HG02588 (cell line): ENCODE measurements at regions not wholly inside any gene's neighbourhood (a gene's known extent, or its start where the extent isn't known, plus 50 kb on each side); places are given as distances from the start of the nearest gene placed in this dataset.
"Not testable (repeated sequence)": the region's sequence is repeated elsewhere in the genome, so short reads cannot be mapped to it uniquely, and the experiment has no call there.

Source experiments
- ATAC-seq: cut with Tn5 transposase; IDR thresholded peaks from one replicate; pipeline ENCODE4 v1.9.1; 2021; ENCODE audit warnings: mild to moderate bottlenecking, moderate library complexity; ENCODE audit not compliant: unreplicated experiment

DNA sequence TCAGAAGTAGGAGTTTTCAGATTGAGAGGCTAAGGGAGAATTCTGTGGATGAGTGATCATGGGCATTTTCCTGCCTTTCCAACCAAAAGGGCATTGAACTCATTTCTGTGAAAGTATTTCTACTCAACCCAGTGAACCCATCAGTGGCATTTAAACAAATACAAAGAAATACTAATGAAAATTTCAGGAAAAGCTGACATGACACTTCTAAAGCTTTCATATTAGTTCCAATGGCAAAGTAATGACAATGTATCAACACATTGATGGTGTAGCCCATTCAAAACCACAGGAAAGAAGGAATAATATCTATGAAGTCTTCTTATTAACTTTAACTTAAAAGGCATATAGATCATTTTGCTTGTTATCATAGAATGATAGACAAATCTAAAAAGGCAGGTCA, 183.5 kb upstream of the ANXA10 start:
- ATAC-seq: no peak

DNA sequence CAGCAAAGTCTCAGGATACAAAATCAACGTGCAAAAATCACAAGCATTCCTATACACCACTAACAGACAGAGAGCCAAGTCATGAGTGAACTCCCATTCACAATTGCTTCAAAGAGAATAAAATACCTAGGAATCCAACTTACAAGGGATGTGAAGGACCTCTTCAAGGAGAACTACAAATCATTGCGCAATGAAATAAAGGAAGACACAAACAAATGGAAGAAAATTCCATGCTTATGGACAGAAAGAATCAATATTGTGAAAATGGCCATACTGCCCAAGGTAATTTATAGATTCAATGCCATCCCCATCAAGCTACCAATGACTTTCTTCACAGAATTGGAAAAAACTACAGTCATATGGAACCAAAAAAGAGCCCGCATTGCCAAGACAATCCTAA, 179.8 kb upstream of the ANXA10 start:
- ATAC-seq: not testable (repeated sequence)

DNA sequence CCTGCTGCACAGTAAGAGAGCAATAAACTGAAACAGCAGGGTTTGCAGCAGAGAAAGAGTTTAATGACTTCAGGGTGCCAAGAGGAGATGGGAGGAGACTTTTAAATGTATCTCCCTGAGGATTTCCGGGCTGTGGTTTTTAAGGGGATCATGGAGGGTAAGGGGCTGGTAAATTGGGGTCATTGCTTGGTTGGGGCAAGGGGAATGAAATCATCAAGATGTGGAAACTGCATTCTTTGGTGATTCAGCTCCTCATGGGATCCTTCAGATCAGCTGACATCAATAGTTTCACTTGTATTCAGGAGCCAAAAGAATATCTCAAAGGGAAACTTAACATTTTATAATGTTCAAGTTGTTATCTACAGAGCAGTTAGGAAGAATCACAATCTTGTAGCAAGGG, 174.3 kb upstream of the ANXA10 start:
- ATAC-seq: no peak

DNA sequence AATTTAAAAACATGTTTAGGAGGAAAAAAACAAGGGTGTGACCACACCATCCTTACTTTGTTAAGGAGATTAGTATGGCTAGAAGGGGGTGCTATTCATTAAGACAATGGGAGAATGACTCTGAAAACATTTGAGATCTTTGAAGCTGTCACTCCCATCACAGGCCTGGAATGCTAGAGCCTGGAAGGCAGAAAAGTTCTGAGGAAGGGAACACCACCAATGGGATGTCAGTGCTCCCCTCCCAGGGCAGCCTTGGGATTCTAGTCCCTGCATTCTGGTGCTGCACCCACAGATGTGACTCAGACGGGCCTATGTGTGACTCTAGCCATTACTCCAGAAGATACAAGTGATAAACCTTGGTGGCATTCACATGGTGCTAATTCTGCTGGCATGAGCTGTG, 162.2 kb upstream of the ANXA10 start:
- no peak for ATAC-seq

DNA sequence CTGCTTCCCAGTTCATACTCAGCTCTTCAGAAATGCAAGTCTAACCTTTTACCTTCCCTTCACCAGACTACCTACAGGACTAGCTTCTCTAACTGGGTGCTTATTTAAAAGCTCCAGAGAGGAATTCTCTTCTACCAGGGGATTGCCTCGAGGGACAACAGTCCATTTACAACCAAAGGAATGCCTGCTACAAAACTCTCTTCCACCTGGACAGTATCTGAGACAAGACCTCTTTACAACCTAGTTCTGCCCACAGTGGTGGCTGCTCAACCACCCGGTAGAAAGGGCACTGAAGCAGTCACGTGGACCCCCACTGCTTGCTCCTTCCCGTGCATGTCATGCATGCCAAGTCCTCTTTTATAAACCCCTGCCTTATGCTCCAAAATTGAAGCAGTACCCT, 158.1 kb upstream of the ANXA10 start:
- no peak for ATAC-seq

DNA sequence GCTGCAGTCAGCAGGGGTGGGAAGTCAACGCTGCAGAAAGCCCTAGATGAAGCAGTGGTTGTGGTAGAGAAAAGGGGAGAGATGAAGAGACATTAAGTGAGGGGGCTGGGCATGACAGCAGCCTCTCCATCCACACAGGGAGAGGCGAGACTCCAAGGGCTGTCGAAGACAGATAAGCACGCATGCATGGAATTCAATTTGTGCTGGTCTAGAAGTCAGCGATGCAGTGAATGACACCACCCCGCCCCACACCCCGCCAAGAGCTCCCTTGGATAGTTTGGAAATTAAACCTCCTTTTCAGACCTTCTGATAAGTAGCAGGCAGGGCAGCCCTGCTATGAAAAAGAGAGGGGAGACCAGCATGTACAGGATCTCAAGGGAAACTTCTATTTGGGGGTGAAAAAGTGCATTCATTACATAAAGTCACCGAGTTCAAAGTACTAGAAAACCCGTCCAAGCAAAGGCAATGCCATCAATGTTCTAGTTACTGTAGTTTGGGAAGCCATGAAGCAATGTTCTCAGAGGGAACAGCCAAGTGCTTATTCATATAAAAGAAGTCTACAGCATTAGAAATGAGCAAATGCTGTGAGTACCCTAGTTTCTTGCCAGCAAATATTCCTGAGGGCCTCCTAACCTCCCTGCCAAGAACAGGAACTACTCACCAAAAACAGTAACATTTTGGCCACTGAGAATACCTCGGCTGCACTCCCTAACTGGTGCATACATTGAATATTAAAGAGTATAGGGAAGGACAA, 152.3 kb upstream of the ANXA10 start:
- ATAC-seq: no peak

DNA sequence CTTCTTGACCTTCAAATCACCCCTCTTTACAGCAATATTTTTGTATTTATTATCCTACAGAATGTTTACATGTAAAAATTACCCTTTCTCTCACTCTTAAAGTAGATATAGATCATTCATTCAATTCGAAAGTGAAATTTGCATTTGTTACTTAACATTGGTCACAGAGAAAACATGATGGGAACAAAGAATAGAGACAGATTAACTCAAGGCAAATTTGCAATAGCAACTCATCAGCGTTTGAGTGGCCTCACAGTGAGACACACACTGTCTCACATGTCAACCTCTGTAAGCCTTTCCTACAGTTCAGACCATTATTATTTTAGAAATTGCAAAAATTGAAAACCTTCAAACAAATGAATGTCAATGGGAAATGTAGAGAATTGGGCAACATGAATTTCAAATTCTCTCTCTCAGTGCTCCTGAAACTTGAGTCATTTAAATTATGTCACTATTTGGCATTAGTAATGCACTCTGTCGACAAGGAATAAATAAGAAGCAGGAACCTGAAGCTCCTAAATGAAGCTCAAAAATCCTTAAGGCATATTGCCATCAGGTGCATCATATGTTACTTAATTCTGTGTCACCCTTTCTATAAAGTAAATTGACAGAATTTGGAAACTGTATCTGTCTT, 148.3 kb upstream of the ANXA10 start:
- no peak for ATAC-seq

DNA sequence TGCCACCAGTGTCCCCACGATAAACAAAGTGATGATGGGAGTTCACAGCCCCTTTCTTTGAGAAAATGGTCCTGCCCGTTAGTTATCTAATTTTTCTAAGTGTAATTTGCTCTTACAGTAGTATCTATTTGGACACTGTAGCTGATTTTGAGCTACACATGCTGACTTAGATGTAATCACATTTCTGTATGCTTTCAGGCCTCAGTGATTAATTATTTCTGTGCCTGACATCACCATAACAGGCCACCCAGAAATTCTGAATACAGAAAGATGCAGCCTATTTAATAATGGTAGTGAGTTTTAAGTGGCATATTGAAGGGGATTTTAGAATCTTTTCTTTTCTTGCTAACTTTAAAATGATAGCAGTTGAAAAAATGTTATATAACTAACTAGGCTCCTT, 147.6 kb upstream of the ANXA10 start:
- ATAC-seq: no peak

DNA sequence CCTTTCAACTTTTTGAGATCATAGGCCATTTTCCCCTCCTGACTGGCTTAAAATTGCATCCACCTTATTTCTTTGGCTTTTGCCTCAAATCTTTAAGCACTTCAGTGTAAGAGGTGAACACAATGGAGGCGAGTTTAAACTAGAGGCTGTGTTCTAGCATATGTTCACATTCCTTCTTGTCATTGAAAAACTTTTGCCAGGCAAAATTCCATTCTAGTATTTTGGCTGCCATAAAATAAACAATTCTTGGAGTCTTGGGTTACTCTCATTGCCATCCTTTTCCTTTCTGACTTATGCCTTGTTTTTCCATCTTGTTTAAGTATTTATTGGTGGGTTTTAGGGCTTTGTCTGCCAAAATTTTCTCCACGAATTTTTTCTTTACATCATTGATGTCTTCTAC, 137.3 kb upstream of the ANXA10 start:
- no peak for ATAC-seq

DNA sequence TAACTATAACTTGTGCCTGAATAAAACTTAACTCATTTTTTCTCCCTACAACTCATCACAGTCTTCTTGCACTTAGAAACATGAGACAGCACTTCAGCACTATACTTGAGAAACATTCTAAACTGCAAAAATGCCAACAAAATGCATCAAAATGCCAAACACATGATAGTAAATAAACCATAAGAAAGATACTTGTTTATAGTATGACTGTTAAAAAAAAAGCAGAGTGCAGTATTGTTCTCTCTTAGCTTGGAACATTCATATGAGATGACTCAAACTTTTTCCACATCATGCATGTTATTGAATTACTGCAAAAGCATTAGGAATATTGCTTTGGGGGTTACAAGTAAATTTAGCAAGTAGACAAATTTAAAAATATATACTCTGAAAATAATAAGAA, 135.7 kb upstream of the ANXA10 start:
- ATAC-seq: no peak

DNA sequence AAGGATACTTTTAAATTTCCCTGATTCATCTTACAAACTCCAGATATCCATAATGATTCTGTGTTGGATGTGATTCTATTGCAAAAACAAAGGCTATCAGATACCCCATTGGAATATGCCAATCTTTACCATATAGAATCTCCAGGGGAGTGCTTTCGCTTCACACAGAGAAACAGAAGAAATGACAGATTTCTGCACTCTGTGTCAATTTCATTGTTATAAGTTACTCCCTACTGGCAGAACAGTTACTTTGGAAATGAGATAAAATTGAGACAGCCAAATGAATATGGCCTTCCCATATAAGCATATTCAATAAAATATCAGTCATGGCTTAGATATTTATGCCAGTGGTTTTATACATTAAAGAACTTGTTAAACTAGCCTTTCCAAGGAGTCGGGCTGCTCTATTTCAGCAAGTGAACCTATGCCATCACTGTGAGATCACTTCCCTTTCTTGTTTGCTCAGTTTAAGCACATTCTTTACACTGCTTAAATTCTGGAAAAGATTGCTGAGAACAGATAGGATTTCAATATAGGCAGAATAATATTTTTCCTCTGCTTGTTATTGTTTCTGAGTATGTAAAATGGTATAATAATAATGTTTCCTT, 127.5 kb upstream of the ANXA10 start:
- ATAC-seq: no peak

DNA sequence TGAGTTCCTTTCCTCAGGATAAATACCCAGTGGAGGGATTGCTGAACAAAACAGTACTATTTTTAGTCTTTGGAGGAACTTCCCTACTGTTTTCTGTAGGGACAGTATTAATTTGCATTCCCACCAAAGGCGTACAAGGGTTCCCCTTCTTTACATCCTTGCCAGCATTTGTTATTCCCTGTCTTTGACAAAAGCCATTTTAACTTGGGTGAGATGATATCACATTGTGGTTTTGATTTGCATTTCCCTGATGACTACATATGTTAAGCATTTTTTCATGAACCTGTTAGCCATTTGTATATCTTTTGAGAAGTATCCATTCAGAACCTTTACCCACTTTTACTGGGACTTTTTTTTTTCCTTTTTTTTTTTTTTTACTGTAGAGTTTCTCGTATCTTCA, 126.2 kb upstream of the ANXA10 start:
- ATAC-seq: no peak

DNA sequence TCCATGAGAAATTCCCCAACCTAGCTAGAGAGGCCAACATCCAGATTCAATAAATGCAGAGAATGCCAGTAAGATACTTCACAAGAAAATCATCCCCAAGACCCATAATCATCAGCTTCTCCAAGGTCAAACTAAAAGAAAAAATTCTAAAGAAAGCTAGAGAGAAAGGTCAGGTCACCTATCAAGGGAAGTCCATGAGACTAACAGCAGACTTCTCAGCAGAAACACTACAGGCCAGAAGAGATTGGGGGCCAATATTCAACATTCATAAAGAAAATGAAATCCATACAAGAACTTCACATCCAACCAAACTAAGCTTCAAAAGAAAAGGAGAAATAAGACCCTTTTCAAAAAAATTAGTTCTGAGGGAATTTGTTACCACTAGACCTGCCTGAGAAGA, 118.8 kb upstream of the ANXA10 start:
- ATAC-seq: no peak

DNA sequence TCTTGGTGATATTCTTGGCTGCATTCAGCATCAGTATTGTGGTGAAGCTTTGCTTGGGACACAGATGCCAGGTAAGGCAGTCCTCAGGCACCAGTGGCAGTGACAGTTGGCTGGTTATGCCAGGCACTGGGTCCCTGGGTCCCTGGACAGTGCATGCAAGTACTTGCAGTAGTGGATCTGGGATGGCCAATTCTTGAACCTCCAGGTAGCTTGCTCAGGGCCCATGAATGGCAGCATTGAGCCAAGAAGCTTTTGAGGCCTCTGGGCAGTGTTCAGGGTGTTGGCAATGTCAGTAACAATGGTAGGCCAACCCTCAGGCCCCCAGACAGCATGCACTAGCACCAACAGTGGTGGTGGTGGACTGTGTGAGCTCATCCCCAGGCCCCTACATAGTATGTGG, 106.8 kb upstream of the ANXA10 start:
- ATAC-seq: no peak

DNA sequence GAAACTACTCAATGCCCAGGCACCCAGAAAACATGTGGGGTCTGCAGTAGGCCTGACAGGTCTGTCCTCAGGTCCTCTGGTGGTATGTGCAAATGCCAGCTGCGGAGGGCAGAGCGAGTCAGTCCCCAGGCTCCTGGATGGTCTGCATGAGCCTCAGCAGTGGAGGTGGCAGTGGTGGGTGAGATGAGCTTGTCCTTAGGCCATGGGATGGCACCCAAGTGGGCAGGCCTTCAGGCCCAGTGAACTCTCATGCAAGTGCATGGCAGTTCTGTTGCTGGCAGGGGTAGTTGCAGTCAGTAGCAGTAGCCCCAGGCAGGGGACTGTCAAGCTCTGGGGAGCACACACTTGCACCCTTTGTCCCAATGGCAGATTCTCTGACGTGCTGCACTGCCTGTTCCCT, 106.3 kb upstream of the ANXA10 start:
- no peak for ATAC-seq

DNA sequence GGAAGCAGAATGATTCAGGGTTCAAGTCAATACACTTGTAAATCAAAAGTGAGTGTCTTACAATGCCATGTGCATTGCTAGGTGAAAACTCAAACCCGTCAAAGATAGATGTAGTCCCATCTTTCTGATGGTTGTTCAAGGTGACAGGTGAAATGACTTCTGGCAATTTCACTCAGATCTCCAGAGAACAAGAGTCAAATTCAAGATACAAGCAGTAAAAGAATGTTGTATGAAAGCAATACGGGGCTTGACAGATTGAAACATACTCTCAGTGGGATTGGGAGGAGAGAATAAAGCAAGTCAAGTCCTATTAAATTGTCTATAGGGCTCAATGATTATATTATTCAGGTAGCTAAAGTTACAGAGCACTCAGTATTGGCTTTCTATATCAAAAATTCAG, 105.1 kb upstream of the ANXA10 start:
- no peak for ATAC-seq

DNA sequence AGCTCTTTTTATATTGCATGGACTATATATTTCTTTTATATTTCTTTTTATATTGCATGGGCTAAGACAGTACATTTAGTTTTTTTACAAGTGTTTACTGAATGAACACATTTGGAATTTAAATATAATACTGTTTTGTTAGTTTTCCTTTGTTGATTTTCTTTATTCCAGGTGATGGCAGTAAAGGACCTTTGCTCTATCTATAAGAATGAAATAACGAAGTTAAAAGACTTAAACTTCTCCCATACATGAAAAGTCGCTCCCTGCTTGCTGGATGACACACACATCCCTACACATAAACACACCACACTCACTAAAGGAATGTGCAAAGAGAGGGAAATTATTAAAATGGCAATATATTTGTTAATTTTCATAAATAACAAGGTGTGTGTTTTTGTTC, 102.5 kb upstream of the ANXA10 start:
- no peak for ATAC-seq

DNA sequence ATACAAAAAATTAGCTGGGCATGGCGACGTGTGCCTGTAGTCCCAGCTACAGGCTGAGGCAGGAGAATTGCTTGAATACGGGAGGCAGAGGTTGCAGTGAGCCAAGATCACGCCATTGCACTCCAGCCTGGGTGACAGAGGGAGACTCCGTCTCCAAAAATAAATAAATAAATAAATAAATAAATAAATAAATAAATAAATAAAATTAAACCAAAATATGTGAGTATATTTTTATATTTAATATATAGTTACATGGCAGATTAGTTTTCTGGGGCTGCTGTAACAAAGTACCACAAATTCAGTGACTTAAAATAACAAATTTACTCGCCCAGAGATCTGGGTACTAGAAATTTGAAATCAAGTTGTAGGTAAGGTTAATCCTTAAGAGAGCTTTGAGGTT, 84.2 kb upstream of the ANXA10 start:
- ATAC-seq: not testable (repeated sequence)

DNA sequence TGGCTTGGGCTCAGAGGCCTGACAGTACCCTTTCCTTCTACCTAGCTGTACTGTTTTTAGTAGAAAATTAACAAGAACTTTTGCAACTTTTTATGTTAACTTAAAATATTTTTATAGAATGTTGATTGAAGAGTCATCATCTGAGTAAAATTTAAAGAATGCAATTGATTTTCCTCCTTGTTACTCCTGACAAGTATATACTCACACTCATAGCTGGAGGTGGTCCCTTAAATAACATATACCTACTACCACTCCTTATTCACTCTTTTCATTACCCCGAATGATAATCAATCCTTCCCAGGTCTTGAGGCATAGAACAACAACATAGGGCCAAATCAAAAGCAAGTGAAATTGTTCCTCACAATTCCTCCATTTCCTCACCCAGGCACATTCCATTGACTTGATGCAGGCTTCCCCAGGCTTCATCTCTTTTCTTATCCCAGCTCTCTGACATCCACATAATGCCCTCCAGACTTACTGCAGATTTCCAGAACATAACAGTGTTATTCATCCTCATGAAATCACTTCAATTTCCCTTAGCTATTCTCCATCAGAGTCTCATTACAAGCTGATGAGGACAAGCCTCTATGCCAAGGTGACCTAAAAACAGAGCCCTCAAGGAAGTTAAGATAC, 73.2 kb upstream of the ANXA10 start:
- ATAC-seq: no peak

DNA sequence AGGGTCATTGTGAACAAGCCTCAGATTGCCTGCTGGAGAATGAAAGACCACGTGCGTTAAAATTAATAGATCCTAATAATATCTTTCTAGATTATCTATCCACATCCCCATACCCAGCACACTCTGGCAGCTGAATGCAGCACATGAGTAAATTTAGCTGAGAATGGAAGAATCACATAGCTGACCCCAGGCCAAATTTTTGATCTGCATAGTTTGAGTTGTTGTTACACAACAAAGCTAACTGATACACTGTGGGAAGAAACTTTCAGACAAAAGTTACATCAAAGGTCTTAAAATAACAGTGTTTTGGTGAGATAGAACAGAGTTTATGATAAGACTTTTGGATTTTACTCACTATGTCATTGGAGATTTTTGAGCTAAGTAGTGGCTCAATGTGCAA, 72.4 kb upstream of the ANXA10 start:
- ATAC-seq: no peak

DNA sequence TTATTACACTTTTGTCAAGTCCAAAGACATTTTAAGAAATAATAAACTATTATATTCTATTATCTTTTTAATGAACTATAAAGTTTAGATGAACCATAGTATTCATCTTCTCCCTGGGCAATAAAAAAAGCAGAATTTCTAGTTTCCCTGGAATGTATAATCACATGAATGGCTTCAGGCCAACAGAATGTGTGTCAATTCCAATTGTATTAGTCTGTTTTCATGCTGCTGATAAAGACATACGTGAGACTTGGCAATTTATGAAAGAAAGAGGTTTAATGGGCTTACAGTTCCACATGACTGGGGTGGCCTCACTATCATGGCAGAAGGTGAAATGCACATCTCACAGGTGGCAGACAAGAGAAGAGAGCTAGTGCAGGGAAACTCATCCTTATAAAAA, 70.7 kb upstream of the ANXA10 start:
- ATAC-seq: no peak

DNA sequence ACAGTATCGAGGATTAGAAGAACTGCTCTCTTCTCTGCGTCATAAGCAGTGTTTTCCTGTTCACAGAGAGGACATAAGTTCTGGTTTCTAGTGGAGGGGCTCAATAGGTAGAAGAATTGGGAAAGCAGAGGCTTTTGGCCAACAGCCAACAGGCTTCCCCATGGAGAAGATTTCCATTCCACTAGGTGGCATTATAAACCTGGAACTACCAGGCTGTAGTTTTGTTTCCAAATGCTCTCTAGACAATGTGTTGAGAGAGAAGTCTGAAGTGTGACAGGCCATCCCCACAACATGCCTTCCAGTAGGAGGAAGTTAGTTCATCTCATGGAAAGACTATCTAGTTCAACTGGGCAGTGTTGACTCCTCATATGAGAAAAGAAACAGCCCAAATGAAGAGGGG, 63.8 kb upstream of the ANXA10 start:
- no peak for ATAC-seq
